ENCODE measurements at regions not wholly inside any gene's neighbourhood (a gene's known extent, or its start where the extent isn't known, plus 50 kb on each side); places are given as distances from the start of the nearest gene placed in this dataset.

- no peak overlapping the region for H3K4me3 ChIP-seq (ENCODE audit: control insufficient read depth, low read depth, low read length)
- DNase-seq (ENCODE audit: low read depth), result peak; percentile 29
- TF ChIP-seq CTCF (IDR thresholded peaks at IDR 0.05; ENCODE audit: control insufficient read depth, insufficient read depth, low read depth, low read length, missing control alignments), result peak; percentile 68
Measured at GRCh38 chr18:30280861-30281470, 761.6 kb downstream of the DSC3 start.

GRCh38 chr18:30280186-30280585 lies 762.4 kb downstream of the DSC3 start:
- no peak for TF ChIP-seq CTCF (IDR thresholded peaks at IDR 0.05; ENCODE audit: control insufficient read depth, insufficient read depth, low read depth, low read length, missing control alignments)
- H3K4me3 ChIP-seq (ENCODE audit: control insufficient read depth, low read depth, low read length), result no peak overlapping the region
- no peak for DNase-seq (ENCODE audit: low read depth)

DNA sequence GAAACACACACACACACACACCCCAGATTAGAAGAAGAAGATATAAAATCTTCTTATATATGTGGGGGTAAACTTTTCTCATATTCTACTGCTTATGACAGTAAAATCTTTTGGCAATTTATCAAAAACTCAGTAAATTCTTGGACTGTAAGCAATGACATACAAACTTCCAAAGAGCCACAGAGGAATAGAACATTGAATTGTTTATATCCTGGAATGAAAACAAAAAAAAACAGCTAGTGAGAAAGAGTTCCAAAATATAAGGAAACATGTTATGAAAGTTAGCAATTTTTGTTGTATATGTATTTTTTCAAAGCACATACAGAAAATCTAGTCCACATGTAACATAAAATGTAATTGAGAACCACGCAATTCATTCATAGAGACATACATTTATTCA lies 764.9 kb downstream of the DSC3 start:
- H3K4me3 ChIP-seq (ENCODE audit: control insufficient read depth, low read depth, low read length), result no peak overlapping the region
- no peak for DNase-seq (ENCODE audit: low read depth)
- no peak for TF ChIP-seq CTCF (IDR thresholded peaks at IDR 0.05; ENCODE audit: control insufficient read depth, insufficient read depth, low read depth, low read length, missing control alignments)

DNA sequence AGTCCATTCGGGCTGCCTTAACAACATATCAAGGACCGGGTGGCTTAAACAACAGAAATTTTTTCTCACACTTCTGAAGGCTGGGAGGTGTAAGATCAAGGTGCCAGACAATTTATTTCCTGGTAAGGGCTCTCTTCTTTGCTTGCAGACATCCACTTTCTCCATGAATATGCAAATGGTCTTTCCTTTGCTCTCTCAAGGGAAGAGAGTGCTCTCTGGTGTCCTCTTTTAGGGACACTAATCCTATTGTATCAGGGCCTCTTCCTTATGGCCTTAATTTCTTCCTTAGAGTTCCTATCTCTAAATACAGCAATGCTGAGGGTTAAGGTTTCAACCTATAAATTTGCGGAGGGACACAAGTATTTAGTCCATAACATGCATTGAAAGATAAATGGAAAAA lies 770.8 kb downstream of the DSC3 start:
- no peak for DNase-seq (ENCODE audit: low read depth)
- H3K4me3 ChIP-seq (ENCODE audit: control insufficient read depth, low read depth, low read length), result no peak overlapping the region
- no peak for TF ChIP-seq CTCF (IDR thresholded peaks at IDR 0.05; ENCODE audit: control insufficient read depth, insufficient read depth, low read depth, low read length, missing control alignments)

DNA sequence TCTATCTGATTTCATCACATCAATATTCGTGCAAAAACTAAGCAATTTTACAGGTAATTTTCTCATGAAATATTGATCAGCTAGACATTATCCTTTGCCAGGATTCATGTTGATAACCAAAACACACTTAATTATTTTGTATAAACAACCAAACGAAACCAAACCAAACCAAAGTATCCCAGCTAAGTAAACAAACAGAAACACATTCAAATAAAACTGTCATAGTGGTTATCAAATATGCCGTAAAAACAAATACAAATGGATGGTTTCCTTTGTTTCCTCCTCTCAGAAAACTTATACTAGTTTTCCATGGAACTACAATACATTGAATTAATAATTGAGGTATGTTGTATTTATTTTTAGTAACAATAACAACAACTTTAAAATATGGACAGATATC lies 777.4 kb downstream of the DSC3 start:
- no peak for DNase-seq (ENCODE audit: low read depth)
- TF ChIP-seq CTCF (IDR thresholded peaks at IDR 0.05; ENCODE audit: control insufficient read depth, insufficient read depth, low read depth, low read length, missing control alignments), result no peak
- no peak overlapping the region for H3K4me3 ChIP-seq (ENCODE audit: control insufficient read depth, low read depth, low read length)

GRCh38 chr18:30254331-30254730 lies 788.2 kb downstream of the DSC3 start:
- no peak for TF ChIP-seq CTCF (IDR thresholded peaks at IDR 0.05; ENCODE audit: control insufficient read depth, insufficient read depth, low read depth, low read length, missing control alignments)
- no peak overlapping the region for H3K4me3 ChIP-seq (ENCODE audit: control insufficient read depth, low read depth, low read length)
- no peak for DNase-seq (ENCODE audit: low read depth)

- no peak overlapping the region for H3K4me3 ChIP-seq (ENCODE audit: control insufficient read depth, low read depth, low read length)
- DNase-seq (ENCODE audit: low read depth), result no peak
- no peak for TF ChIP-seq CTCF (IDR thresholded peaks at IDR 0.05; ENCODE audit: control insufficient read depth, insufficient read depth, low read depth, low read length, missing control alignments)
Measured at GRCh38 chr18:30248056-30248455, 794.5 kb downstream of the DSC3 start.
